DND-41 (cell line): ENCODE measurements at regions not wholly inside any gene's neighbourhood (a gene's known extent, or its start where the extent isn't known, plus 50 kb on each side); places are given as distances from the start of the nearest gene placed in this dataset.

Source experiments
- EZH2 ChIP-seq: IDR thresholded peaks from 3 replicates; pipeline ENCODE4 v1.6.1; 2012; ENCODE audit warnings: borderline replicate concordance, low read depth, mild to moderate bottlenecking, moderate library complexity, low read length, inconsistent platforms; ENCODE audit not compliant: severe bottlenecking
- TF ChIP-seq, protein P1 (sequence below): IDR thresholded peaks from 2 replicates; pipeline ENCODE4 v1.5.1; 2012; ENCODE audit warnings: borderline replicate concordance, low read length, moderate library complexity, mild to moderate bottlenecking; ENCODE audit not compliant: poor library complexity, severe bottlenecking; ENCODE audit errors: extremely low read depth

DNA sequence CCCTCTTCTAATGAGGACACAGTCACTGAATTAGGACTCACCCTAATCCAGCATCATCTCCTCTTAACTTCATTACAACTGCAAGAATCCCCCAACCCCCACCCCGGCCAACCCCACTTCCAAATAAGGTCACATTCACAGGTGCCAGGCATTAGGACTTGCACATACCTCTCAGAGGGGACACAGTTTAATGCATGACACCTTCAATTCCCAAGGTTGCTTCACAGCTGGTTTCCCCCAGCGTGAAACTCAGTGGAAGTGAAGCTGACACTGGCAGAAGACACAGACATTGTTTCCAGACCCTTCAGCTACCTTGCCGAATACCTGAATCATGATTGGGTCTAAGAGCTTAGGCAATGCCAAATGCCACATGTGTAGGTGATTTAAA lies 217.0 kb upstream of the DYNLRB2 start:
- TF ChIP-seq, protein P1, sequence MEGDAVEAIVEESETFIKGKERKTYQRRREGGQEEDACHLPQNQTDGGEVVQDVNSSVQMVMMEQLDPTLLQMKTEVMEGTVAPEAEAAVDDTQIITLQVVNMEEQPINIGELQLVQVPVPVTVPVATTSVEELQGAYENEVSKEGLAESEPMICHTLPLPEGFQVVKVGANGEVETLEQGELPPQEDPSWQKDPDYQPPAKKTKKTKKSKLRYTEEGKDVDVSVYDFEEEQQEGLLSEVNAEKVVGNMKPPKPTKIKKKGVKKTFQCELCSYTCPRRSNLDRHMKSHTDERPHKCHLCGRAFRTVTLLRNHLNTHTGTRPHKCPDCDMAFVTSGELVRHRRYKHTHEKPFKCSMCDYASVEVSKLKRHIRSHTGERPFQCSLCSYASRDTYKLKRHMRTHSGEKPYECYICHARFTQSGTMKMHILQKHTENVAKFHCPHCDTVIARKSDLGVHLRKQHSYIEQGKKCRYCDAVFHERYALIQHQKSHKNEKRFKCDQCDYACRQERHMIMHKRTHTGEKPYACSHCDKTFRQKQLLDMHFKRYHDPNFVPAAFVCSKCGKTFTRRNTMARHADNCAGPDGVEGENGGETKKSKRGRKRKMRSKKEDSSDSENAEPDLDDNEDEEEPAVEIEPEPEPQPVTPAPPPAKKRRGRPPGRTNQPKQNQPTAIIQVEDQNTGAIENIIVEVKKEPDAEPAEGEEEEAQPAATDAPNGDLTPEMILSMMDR = no peak
- no peak for TF ChIP-seq EZH2
